H1 (cell line): ENCODE measurements at regions not wholly inside any gene's neighbourhood (a gene's known extent, or its start where the extent isn't known, plus 50 kb on each side); places are given as distances from the start of the nearest gene placed in this dataset.

Source experiments
- CTCF ChIA-PET: fragments of 300-600 bp; sonication (Branson Sonifier 250); formaldehyde crosslinking; loops from one replicate; lab custom pipeline; 2021; ENCODE audit not compliant: partially characterized antibody; lab: Charles Lee
- POLR2A ChIA-PET: fragments of 300-600 bp; sonication (Branson Sonifier 250); formaldehyde crosslinking; loops from one replicate; lab custom pipeline; 2021; ENCODE audit warnings: inconsistent platforms; ENCODE audit not compliant: partially characterized antibody; lab: Charles Lee
- DNase-seq, 2 experiments: peaks; one replicate each; pipeline versions ENCODE4 v3.0.0 to v3.0.0-alpha.2; 2010 to 2022; ENCODE audit warnings: low spot score in 2 of 2, low read depth in 1 of 2, mixed read lengths in 1 of 2
- FAIRE-seq: peaks from 2 replicates; lab custom pipeline; 2011; peaks lifted over from hg19 to GRCh38; lab: Jason Lieb, UNC
- H2AFZ ChIP-seq: 2 replicates; pipeline ENCODE4 v1.8.1; 2012; ENCODE audit warnings: low read length, inconsistent platforms
- H2AK5ac ChIP-seq: 2 replicates; pipeline ENCODE4 v1.6.1; 2013; ENCODE audit warnings: low read depth, low read length
- H2BK120ac ChIP-seq: replicated peaks from 2 replicates; pipeline ENCODE3; 2013; ENCODE audit warnings: low read depth, low read length, inconsistent platforms
- H2BK12ac ChIP-seq: 2 replicates; pipeline ENCODE4 v1.6.1; 2013; ENCODE audit warnings: low read depth, low read length
- H2BK15ac ChIP-seq: 2 replicates; pipeline ENCODE4 v1.6.1; 2013; ENCODE audit warnings: low read length
- H2BK20ac ChIP-seq: 2 replicates; pipeline ENCODE4 v1.6.1; 2013; ENCODE audit warnings: low read length
- H2BK5ac ChIP-seq: 2 replicates; pipeline ENCODE4 v1.6.1; 2013; ENCODE audit warnings: low read depth, low read length
- H3K14ac ChIP-seq: 2 replicates; pipeline ENCODE4 v1.6.1; 2013; ENCODE audit warnings: inconsistent platforms; ENCODE audit not compliant: insufficient read length
- H3K18ac ChIP-seq: 2 replicates; pipeline ENCODE4 v1.6.1; 2013; ENCODE audit warnings: low read length; ENCODE audit errors: extremely low read depth
- H3K23ac ChIP-seq: 2 replicates; pipeline ENCODE4 v1.6.1; 2013; ENCODE audit warnings: inconsistent platforms; ENCODE audit not compliant: insufficient read length
- H3K23me2 ChIP-seq: 2 replicates; pipeline ENCODE4 v1.6.1; 2013; ENCODE audit warnings: low read depth, low read length
- H3K27ac ChIP-seq: 2 replicates; pipeline ENCODE4 v1.6.1; 2011; ENCODE audit warnings: low read depth, low read length, inconsistent platforms
- H3K27me3 ChIP-seq, 4 experiments: replicated peaks in 1 of 4; 1 replicate in 1 of 4; 2 replicates in 3 of 4; pipeline versions ENCODE4 v1.6.1 to v1.8.1; 2011 to 2013; ENCODE audit warnings: low read length in 3 of 4, mild to moderate bottlenecking in 3 of 4, inconsistent platforms in 2 of 4, mixed read lengths in 2 of 4, moderate library complexity in 1 of 4; ENCODE audit not compliant: control insufficient read depth in 3 of 4, insufficient read depth in 3 of 4; ENCODE audit errors: extremely low read depth in 1 of 4
- H3K36me3 ChIP-seq, 4 experiments: 2 replicates each; pipeline versions ENCODE4 v1.6.1 to v1.8.1; 2011 to 2013; ENCODE audit warnings: mild to moderate bottlenecking in 4 of 4, low read length in 3 of 4, moderate library complexity in 2 of 4, control low read depth in 1 of 4, inconsistent platforms in 1 of 4; ENCODE audit not compliant: insufficient read depth in 4 of 4, control insufficient read depth in 2 of 4
- H3K4ac ChIP-seq: replicated peaks from 2 replicates; pipeline ENCODE3; 2013; ENCODE audit warnings: low read length, low read depth, mixed read lengths, inconsistent platforms; ENCODE audit not compliant: insufficient read length
- H3K4me1 ChIP-seq, 4 experiments: replicated peaks in 1 of 4; 1 replicate in 1 of 4; 2 replicates in 3 of 4; pipeline versions ENCODE4 v1.6.1 to v1.8.1; 2011 to 2013; ENCODE audit warnings: low read length in 3 of 4, inconsistent platforms in 2 of 4, mixed read lengths in 1 of 4; ENCODE audit not compliant: insufficient read depth in 4 of 4, control insufficient read depth in 3 of 4
- H3K4me2 ChIP-seq, 2 experiments: 2 replicates each; pipeline versions ENCODE4 v1.6.1 to v1.8.1; 2011 to 2013; ENCODE audit warnings: low read depth in 2 of 2, low read length in 2 of 2, control low read depth in 1 of 2, inconsistent platforms in 1 of 2, mild to moderate bottlenecking in 1 of 2; ENCODE audit not compliant: insufficient read depth in 1 of 2
- H3K4me3 ChIP-seq, 4 experiments: fragments of 200-600, 300-600 bp in 1 of 4; sonication (generic), shearing (Covaris generic), sonication (Bioruptor Twin) in 1 of 4; 2 replicates each; pipeline versions ENCODE4 v1.5.1 to v1.8.1; 2011 to 2016; ENCODE audit warnings: low read length in 4 of 4, low read depth in 3 of 4, control low read depth in 2 of 4, inconsistent platforms in 2 of 4, mild to moderate bottlenecking in 2 of 4, mixed read lengths in 1 of 4, moderate library complexity in 1 of 4; ENCODE audit not compliant: insufficient read depth in 2 of 4; ENCODE audit errors: extremely low read depth in 1 of 4
- H3K56ac ChIP-seq: replicated peaks from 2 replicates; pipeline ENCODE3; 2013; ENCODE audit warnings: low read depth, mild to moderate bottlenecking, mixed read lengths, low read length, inconsistent platforms; ENCODE audit not compliant: insufficient read length
- H3K79me1 ChIP-seq: 2 replicates; pipeline ENCODE4 v1.6.1; 2013; ENCODE audit warnings: low read depth, low read length, control low read depth
- H3K79me2 ChIP-seq, 2 experiments: 2 replicates each; pipeline versions ENCODE4 v1.6.1 to v1.8.1; 2012 to 2013; ENCODE audit warnings: low read length in 2 of 2, mild to moderate bottlenecking in 2 of 2, inconsistent platforms in 1 of 2; ENCODE audit not compliant: insufficient read depth in 2 of 2, control insufficient read depth in 1 of 2
- H3K9ac ChIP-seq, 4 experiments: replicated peaks in 1 of 4; 1 replicate in 1 of 4; 2 replicates in 3 of 4; pipeline versions ENCODE4 v1.6.1 to v1.8.1; 2011 to 2013; ENCODE audit warnings: low read depth in 3 of 4, low read length in 3 of 4, control low read depth in 2 of 4, mild to moderate bottlenecking in 2 of 4, moderate library complexity in 2 of 4, inconsistent platforms in 1 of 4; ENCODE audit errors: extremely low read depth in 1 of 4
- H3K9me3 ChIP-seq, 2 experiments: 2 replicates each; pipeline versions ENCODE4 v1.6.1 to v1.8.1; 2012 to 2013; ENCODE audit warnings: mild to moderate bottlenecking in 2 of 2, moderate library complexity in 2 of 2, control low read depth in 1 of 2, inconsistent platforms in 1 of 2, low read depth in 1 of 2, low read length in 1 of 2, mixed read lengths in 1 of 2; ENCODE audit not compliant: insufficient read depth in 2 of 2
- H4K20me1 ChIP-seq, 2 experiments: replicated peaks in 1 of 2; 2 replicates each; pipeline versions ENCODE3 to v1.8.1; 2011 to 2013; ENCODE audit warnings: inconsistent platforms in 2 of 2, low read length in 2 of 2, mild to moderate bottlenecking in 1 of 2; ENCODE audit not compliant: insufficient read depth in 2 of 2, control insufficient read depth in 1 of 2
- H4K5ac ChIP-seq: 2 replicates; pipeline ENCODE4 v1.6.1; 2013; ENCODE audit warnings: low read length, low read depth, mixed read lengths, inconsistent platforms; ENCODE audit not compliant: insufficient read length
- H4K8ac ChIP-seq: 2 replicates; pipeline ENCODE4 v1.8.0; 2013; ENCODE audit warnings: mild to moderate bottlenecking, moderate library complexity, low read length, inconsistent platforms; ENCODE audit not compliant: insufficient read depth; ENCODE audit errors: extremely low read depth
- H4K91ac ChIP-seq: replicated peaks from 2 replicates; pipeline ENCODE3; 2013; ENCODE audit warnings: low read length, mixed read lengths, inconsistent platforms; ENCODE audit not compliant: insufficient read length
- EGR1 ChIP-seq: IDR thresholded peaks from 2 replicates; pipeline ENCODE4 v1.6.1; 2011; ENCODE audit warnings: low read depth, low read length, borderline replicate concordance
- JUN ChIP-seq: IDR thresholded peaks from 2 replicates; pipeline ENCODE4 v1.6.1; 2011; ENCODE audit warnings: low read depth, mild to moderate bottlenecking, improper control_type of control experiment, low read length
- POLR2A ChIP-seq, 2 experiments: IDR thresholded peaks; 1 replicate in 1 of 2; 2 replicates in 1 of 2; pipeline ENCODE4 v1.6.1; 2011; ENCODE audit warnings: low read depth in 2 of 2, low read length in 2 of 2, mild to moderate bottlenecking in 2 of 2; ENCODE audit errors: control extremely low read depth in 1 of 2
- WGBS, 2 experiments: shearing (Covaris generic) in 1 of 2; methylation state at CpG; one replicate each; pipeline versions ENCODE4 v1.1.6 to v1.1.7; 2013 to 2015; ENCODE audit warnings: low lambda C conversion rate in 2 of 2, mixed read lengths in 2 of 2, inconsistent platforms in 1 of 2, low coverage in 1 of 2, missing lambda C conversion rate in 1 of 2; ENCODE audit not compliant: insufficient replicate concordance in 2 of 2, insufficient coverage in 1 of 2, insufficient read length in 1 of 2; ENCODE audit errors: extremely low coverage in 1 of 2, missing lambda C conversion rate in 1 of 2; 5-methylcytosine and 5-hydroxymethylcytosine counted together
- TF ChIP-seq, protein P1 (sequence below): IDR thresholded peaks from 2 replicates; pipeline ENCODE4 v1.6.1; 2012; ENCODE audit warnings: low read length, inconsistent platforms

DNA sequence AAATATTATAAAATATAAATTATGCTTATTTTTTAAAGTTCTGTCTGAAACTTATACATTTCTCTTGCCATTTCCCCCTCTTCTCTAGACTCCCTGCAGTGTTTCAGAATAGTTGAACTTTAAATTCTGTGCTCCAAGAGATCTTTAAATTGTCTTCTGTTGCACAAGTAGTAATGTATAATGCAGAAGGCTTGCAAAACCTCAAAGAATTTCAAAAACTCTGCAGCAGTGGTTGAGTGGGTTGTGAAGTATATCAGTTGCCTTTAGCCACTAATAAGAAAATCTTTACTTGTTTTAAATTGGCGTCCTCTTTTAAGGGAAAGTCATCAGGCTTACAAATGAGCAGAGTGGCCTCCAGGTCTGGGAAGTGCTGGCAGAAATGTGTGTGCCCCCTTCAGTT lies 1153.3 kb upstream of the PABPC4L start:
- H3K23ac ChIP-seq: no peak overlapping the region
- no peak overlapping the region for H3K27ac ChIP-seq
- WGBS, 2 experiments: 88% methylated on average over 1 of the region's 1 CpG; no CpG with 5 or more reads in 1 of the 2 experiments
- no peak overlapping the region for H2BK5ac ChIP-seq
- H3K4me1 ChIP-seq: no peaks in the 10 kb centered on the region
- no peak overlapping the region for H4K5ac ChIP-seq
- H3K79me1 ChIP-seq: no peaks in the 10 kb centered on the region
- H3K27me3 ChIP-seq: no peaks in the 10 kb centered on the region
- H3K79me2 ChIP-seq: no peaks in the 10 kb centered on the region
- H3K9me3 ChIP-seq: no peaks in the 10 kb centered on the region
- no peak overlapping the region for H4K91ac ChIP-seq
- no peak overlapping the region for H3K4ac ChIP-seq
- no peak overlapping the region for H2BK120ac ChIP-seq
- H2AFZ ChIP-seq: 0 out of 2 replicates have a peak overlapping the region, but pooled peaks have one; percentile 65
- H2BK20ac ChIP-seq: no peak overlapping the region
- POLR2A ChIA-PET: no interaction called here
- no peak overlapping the region for H3K14ac ChIP-seq
- no peaks in the 10 kb centered on the region for H3K23me2 ChIP-seq
- no peaks in the 10 kb centered on the region for H3K36me3 ChIP-seq
- no peak overlapping the region for H2AK5ac ChIP-seq
- H3K4me3 ChIP-seq: no peak overlapping the region
- no peak overlapping the region for H4K8ac ChIP-seq
- no peak for FAIRE-seq
- TF ChIP-seq EGR1 (no peak), JUN (no peak), POLR2A (IDR thresholded peaks at IDR 0.05; ENCODE audit: control extremely low read depth in 1 of 2, low read depth in 2 of 2, low read length in 2 of 2) (no peak)
- TF ChIP-seq, protein P1, sequence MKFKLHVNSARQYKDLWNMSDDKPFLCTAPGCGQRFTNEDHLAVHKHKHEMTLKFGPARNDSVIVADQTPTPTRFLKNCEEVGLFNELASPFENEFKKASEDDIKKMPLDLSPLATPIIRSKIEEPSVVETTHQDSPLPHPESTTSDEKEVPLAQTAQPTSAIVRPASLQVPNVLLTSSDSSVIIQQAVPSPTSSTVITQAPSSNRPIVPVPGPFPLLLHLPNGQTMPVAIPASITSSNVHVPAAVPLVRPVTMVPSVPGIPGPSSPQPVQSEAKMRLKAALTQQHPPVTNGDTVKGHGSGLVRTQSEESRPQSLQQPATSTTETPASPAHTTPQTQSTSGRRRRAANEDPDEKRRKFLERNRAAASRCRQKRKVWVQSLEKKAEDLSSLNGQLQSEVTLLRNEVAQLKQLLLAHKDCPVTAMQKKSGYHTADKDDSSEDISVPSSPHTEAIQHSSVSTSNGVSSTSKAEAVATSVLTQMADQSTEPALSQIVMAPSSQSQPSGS: no peak
- H3K18ac ChIP-seq: no peak overlapping the region
- no peak for DNase-seq
- H2BK15ac ChIP-seq: no peak overlapping the region
- H3K4me2 ChIP-seq: no peak overlapping the region
- CTCF ChIA-PET: no interaction called here
- H3K9ac ChIP-seq: no peak overlapping the region
- no peaks in the 10 kb centered on the region for H4K20me1 ChIP-seq
- H2BK12ac ChIP-seq: no peak overlapping the region
- H3K56ac ChIP-seq: no peak overlapping the region
